Smooth muscle cell (in vitro differentiated cells): ENCODE measurements at regions not wholly inside any gene's neighbourhood (a gene's known extent, or its start where the extent isn't known, plus 50 kb on each side); places are given as distances from the start of the nearest gene placed in this dataset.

ENCODE experiments used
- DNase-seq: peaks from one replicate; lab custom pipeline; 2025; ENCODE audit not compliant: unreplicated experiment; lab: John Stamatoyannopoulos, UW
- H2AFZ ChIP-seq: fragments of 200-600 bp; sonication (generic); 2 replicates; pipeline ENCODE4 v1.6.0; 2016; ENCODE audit warnings: antibody characterized with exemption, low read depth, mild to moderate bottlenecking
- H3F3A ChIP-seq: fragments of 200-600 bp; sonication (generic); 2 replicates; pipeline ENCODE4 v1.6.0; 2017; ENCODE audit warnings: antibody characterized with exemption, low read depth
- H3K27ac ChIP-seq: fragments of 200-600 bp; sonication (generic); 2 replicates; pipeline ENCODE4 v1.5.1; 2016; ENCODE audit warnings: low read depth, mild to moderate bottlenecking
- H3K27me3 ChIP-seq: fragments of 200-600 bp; sonication (generic); 2 replicates; pipeline ENCODE4 v1.6.1; 2016; ENCODE audit warnings: low read depth, mild to moderate bottlenecking
- H3K36me3 ChIP-seq: fragments of 200-600 bp; sonication (generic); 2 replicates; pipeline ENCODE4 v1.5.1; 2016; ENCODE audit warnings: low read depth
- H3K4me1 ChIP-seq: fragments of 200-600 bp; sonication (generic); 2 replicates; pipeline ENCODE4 v1.5.1; 2016; ENCODE audit warnings: low read depth
- H3K4me2 ChIP-seq: fragments of 200-600 bp; sonication (generic); 2 replicates; pipeline ENCODE4 v1.6.0; 2016; ENCODE audit warnings: mild to moderate bottlenecking
- H3K4me3 ChIP-seq: fragments of 200-600 bp; sonication (generic); 2 replicates; pipeline ENCODE4 v1.5.1; 2016; ENCODE audit warnings: mild to moderate bottlenecking
- H3K79me2 ChIP-seq: fragments of 200-600 bp; sonication (generic); 2 replicates; pipeline ENCODE4 v1.6.0; 2016; ENCODE audit warnings: low read depth, mild to moderate bottlenecking
- H3K9ac ChIP-seq: fragments of 200-600 bp; sonication (generic); 2 replicates; pipeline ENCODE4 v1.6.0; 2016; ENCODE audit warnings: low read depth
- H3K9me3 ChIP-seq: fragments of 200-600 bp; sonication (generic); replicated peaks from 2 replicates; pipeline ENCODE4 v1.5.1; 2016; ENCODE audit warnings: low read depth
- H4K20me1 ChIP-seq: fragments of 200-600 bp; sonication (generic); 2 replicates; pipeline ENCODE4 v1.6.0; 2016; ENCODE audit warnings: low read depth
- CTCF ChIP-seq: fragments of 200-600 bp; sonication (generic); IDR thresholded peaks from 2 replicates; pipeline ENCODE4 v1.5.1; 2017; ENCODE audit warnings: borderline replicate concordance, mild to moderate bottlenecking, antibody characterized with exemption; ENCODE audit not compliant: insufficient read depth, poor library complexity, severe bottlenecking
- WGBS: methylation state at CpG from one replicate; pipeline ENCODE4 v1.1.7; 2016; ENCODE audit warnings: low lambda C conversion rate; 5-methylcytosine and 5-hydroxymethylcytosine counted together

GRCh38 chr17:14552306-14552705, 251.4 kb downstream of the HS3ST3B1 start:
- no peak overlapping the region for H2AFZ ChIP-seq
- no peaks in the 10 kb centered on the region for H3K79me2 ChIP-seq
- no peak for TF ChIP-seq CTCF
- no peak for DNase-seq
- no peaks in the 10 kb centered on the region for H4K20me1 ChIP-seq
- no peaks in the 10 kb centered on the region for H3K36me3 ChIP-seq
- no peak overlapping the region for H3K4me2 ChIP-seq
- no peak overlapping the region for H3K4me3 ChIP-seq
- H3K4me1 ChIP-seq = no peaks in the 10 kb centered on the region
- no peaks in the 10 kb centered on the region for H3F3A ChIP-seq
- H3K9me3 ChIP-seq = no peaks in the 10 kb centered on the region
- WGBS = 51% methylated on average over 7 of the region's 7 CpGs
- no peaks in the 10 kb centered on the region for H3K27me3 ChIP-seq
- no peak overlapping the region for H3K27ac ChIP-seq
- no peak overlapping the region for H3K9ac ChIP-seq

GRCh38 chr17:14547556-14547955, 246.7 kb downstream of the HS3ST3B1 start:
- H3K79me2 ChIP-seq = no peaks in the 10 kb centered on the region
- H3K9ac ChIP-seq = no peak overlapping the region
- no peak overlapping the region for H3K4me3 ChIP-seq
- H2AFZ ChIP-seq = no peak overlapping the region
- 89% methylated on average over 2 of the region's 2 CpGs for WGBS
- no peak overlapping the region for H3K4me2 ChIP-seq
- no peak for DNase-seq
- H3K9me3 ChIP-seq = no peaks in the 10 kb centered on the region
- no peak overlapping the region for H3K27ac ChIP-seq
- no peaks in the 10 kb centered on the region for H3K27me3 ChIP-seq
- no peak for TF ChIP-seq CTCF
- H4K20me1 ChIP-seq = no peaks in the 10 kb centered on the region
- H3K36me3 ChIP-seq = no peaks in the 10 kb centered on the region
- H3F3A ChIP-seq = no peaks in the 10 kb centered on the region
- H3K4me1 ChIP-seq = no peaks in the 10 kb centered on the region

GRCh38 chr17:14547016-14547415, 246.1 kb downstream of the HS3ST3B1 start:
- Histone ChIP-seq H3K27ac (no peak overlapping the region), H3K27me3 (no peaks in the 10 kb centered on the region), H3K79me2 (no peaks in the 10 kb centered on the region), H3K4me2 (no peak overlapping the region), H3K9ac (no peak overlapping the region), H3K4me1 (no peaks in the 10 kb centered on the region), H2AFZ (no peak overlapping the region), H3F3A (no peaks in the 10 kb centered on the region), H3K36me3 (no peaks in the 10 kb centered on the region), H3K4me3 (no peak overlapping the region), H3K9me3 (no peaks in the 10 kb centered on the region), H4K20me1 (no peaks in the 10 kb centered on the region)
- no peak for TF ChIP-seq CTCF
- no peak for DNase-seq
- 97% methylated on average over 5 of the region's 5 CpGs for WGBS

- H3K4me1 ChIP-seq = no peaks in the 10 kb centered on the region
- H3K9me3 ChIP-seq = no peaks in the 10 kb centered on the region
- no peak for TF ChIP-seq CTCF
- H3K4me2 ChIP-seq = no peak overlapping the region
- H3K79me2 ChIP-seq = no peaks in the 10 kb centered on the region
- H3K36me3 ChIP-seq = no peaks in the 10 kb centered on the region
- no peak overlapping the region for H2AFZ ChIP-seq
- no peak overlapping the region for H3K9ac ChIP-seq
- H3K4me3 ChIP-seq = no peak overlapping the region
- WGBS = 73% methylated on average over 16 of the region's 16 CpGs
- no peaks in the 10 kb centered on the region for H3F3A ChIP-seq
- no peaks in the 10 kb centered on the region for H4K20me1 ChIP-seq
- no peak overlapping the region for H3K27ac ChIP-seq
- no peak for DNase-seq
- H3K27me3 ChIP-seq = no peaks in the 10 kb centered on the region
Measured at GRCh38 chr17:14545156-14545906, 244.4 kb downstream of the HS3ST3B1 start.
